Transverse colon (tissue), 4 donors: ENCODE measurements at regions not wholly inside any gene's neighbourhood (a gene's known extent, or its start where the extent isn't known, plus 50 kb on each side); places are given as distances from the start of the nearest gene placed in this dataset.

Experiments
- DNase-seq: peaks from one replicate; pipeline ENCODE4 v3.0.0-alpha.2; 2019
- H3K27ac ChIP-seq, 4 donors: fragments of 200-600 bp; sonication (generic); 2 replicates each; pipeline ENCODE4 v1.5.1; 2016 to 2018; ENCODE audit warnings: inconsistent platforms in 4 of 4
- H3K27me3 ChIP-seq: fragments of 200-600 bp; sonication (generic); 2 replicates; pipeline ENCODE4 v1.5.1; 2017; ENCODE audit warnings: inconsistent platforms
- H3K36me3 ChIP-seq, 4 donors: fragments of 200-600 bp; sonication (generic); 2 replicates each; pipeline ENCODE4 v1.5.1; 2017 to 2019; ENCODE audit warnings: inconsistent platforms in 4 of 4
- H3K4me1 ChIP-seq, 4 donors: fragments of 200-600 bp; sonication (generic); 2 replicates each; pipeline ENCODE4 v1.5.1; 2017 to 2020; ENCODE audit warnings: inconsistent platforms in 4 of 4
- H3K4me3 ChIP-seq, 4 donors: fragments of 200-600 bp; sonication (generic); 1 replicate in 1 of 4; 2 replicates in 3 of 4; pipeline versions ENCODE4 v1.5.1 to v1.6.1; 2017 to 2019; ENCODE audit warnings: inconsistent platforms in 4 of 4
- H3K9me3 ChIP-seq, 2 donors: fragments of 200-600 bp; sonication (generic); 2 replicates each; pipeline ENCODE4 v1.5.1; 2017 to 2019; ENCODE audit warnings: inconsistent platforms in 2 of 2
- EP300 ChIP-seq: sonication (generic); formaldehyde crosslinking; IDR thresholded peaks from one replicate; pipeline ENCODE4 v1.6.1; 2017; ENCODE audit warnings: antibody characterized with exemption, low read depth
- POLR2A ChIP-seq: fragments of 450-650 bp; IDR thresholded peaks from one replicate; pipeline ENCODE4 v1.6.1; 2016; ENCODE audit warnings: antibody characterized with exemption, mild to moderate bottlenecking, moderate library complexity
- POLR2AphosphoS5 ChIP-seq, 3 donors: sonication (generic); formaldehyde crosslinking; IDR thresholded peaks; one replicate each; pipeline ENCODE4 v1.6.1; 2016; ENCODE audit warnings: antibody characterized with exemption in 3 of 3
- WGBS, 2 donors: methylation state at CpG; one replicate each; pipeline ENCODE4 v1.1.5; 2018; ENCODE audit warnings: low coverage in 1 of 2; 5-methylcytosine and 5-hydroxymethylcytosine counted together
- in situ Hi-C, 4 donors: fragments of 200-750 bp; cut with MboI; loops; one replicate each; pipeline versions ENCODE4 v1.15.0 to v1.15.1; 2017; ENCODE audit warnings: low sequenced_read_pairs in 3 of 4, low pct_ligation_motif_present in 1 of 4, low pct_unique_long_range_greater_than_20kb in 1 of 4
- intact Hi-C: fragments of 100-400 bp; cut with DNase I; formaldehyde crosslinking; loops from one replicate; pipeline ENCODE4 v1.15.1; 2023; ENCODE audit warnings: low total_unique reads
- TF ChIP-seq, protein P1 (sequence below), 5 experiments: fragments of 200-600 bp in 3 of 5; fragments of 450-650 bp in 2 of 5; sonication (generic) in 3 of 5; IDR thresholded peaks; 1 replicate in 2 of 5; 2 replicates in 3 of 5; pipeline ENCODE4 v1.5.1; 2016 to 2017; ENCODE audit warnings: antibody characterized with exemption in 5 of 5, inconsistent platforms in 3 of 5, mild to moderate bottlenecking in 2 of 5, moderate library complexity in 1 of 5

DNA sequence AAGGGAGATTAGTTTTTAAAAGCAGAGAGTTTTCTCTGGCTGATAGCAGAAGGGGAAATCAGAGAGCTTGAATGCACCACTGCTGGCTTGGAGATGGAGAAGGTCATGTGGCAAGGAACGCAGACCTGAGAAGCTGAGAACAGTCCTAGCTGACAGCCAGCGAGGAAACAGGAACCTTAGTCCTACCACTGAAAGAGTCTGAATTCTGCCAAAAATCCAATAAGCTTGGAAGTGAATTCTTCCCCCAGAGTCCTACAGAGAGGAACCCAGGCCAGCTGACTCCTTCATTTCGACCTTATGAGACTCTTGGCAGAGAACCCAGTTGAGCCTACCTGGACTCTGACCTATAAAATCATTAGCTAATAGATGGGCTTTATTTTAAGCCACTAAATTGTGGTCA, 371.9 kb upstream of the TNP1 start:
- Histone ChIP-seq H3K9me3 (no peaks in the 10 kb centered on the region), H3K4me1 (no peaks in the 10 kb centered on the region), H3K36me3 (no peaks in the 10 kb centered on the region), H3K27ac (no peak overlapping the region), H3K4me3 (no peak overlapping the region), H3K27me3 (no peaks in the 10 kb centered on the region)
- TF ChIP-seq, protein P1, sequence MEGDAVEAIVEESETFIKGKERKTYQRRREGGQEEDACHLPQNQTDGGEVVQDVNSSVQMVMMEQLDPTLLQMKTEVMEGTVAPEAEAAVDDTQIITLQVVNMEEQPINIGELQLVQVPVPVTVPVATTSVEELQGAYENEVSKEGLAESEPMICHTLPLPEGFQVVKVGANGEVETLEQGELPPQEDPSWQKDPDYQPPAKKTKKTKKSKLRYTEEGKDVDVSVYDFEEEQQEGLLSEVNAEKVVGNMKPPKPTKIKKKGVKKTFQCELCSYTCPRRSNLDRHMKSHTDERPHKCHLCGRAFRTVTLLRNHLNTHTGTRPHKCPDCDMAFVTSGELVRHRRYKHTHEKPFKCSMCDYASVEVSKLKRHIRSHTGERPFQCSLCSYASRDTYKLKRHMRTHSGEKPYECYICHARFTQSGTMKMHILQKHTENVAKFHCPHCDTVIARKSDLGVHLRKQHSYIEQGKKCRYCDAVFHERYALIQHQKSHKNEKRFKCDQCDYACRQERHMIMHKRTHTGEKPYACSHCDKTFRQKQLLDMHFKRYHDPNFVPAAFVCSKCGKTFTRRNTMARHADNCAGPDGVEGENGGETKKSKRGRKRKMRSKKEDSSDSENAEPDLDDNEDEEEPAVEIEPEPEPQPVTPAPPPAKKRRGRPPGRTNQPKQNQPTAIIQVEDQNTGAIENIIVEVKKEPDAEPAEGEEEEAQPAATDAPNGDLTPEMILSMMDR (IDR thresholded peaks at IDR 0.05): no peak
- no peak for TF ChIP-seq POLR2A
- no peak for TF ChIP-seq EP300
- no peak for TF ChIP-seq POLR2AphosphoS5 (IDR thresholded peaks at IDR 0.05)
- in situ Hi-C loops (no loop called here), intact Hi-C loops (no loop called here)
- DNase-seq: no peak
- WGBS, 2 donors: 40 to 56% methylated on average over 1 to 3 of the region's 3 CpGs

DNA sequence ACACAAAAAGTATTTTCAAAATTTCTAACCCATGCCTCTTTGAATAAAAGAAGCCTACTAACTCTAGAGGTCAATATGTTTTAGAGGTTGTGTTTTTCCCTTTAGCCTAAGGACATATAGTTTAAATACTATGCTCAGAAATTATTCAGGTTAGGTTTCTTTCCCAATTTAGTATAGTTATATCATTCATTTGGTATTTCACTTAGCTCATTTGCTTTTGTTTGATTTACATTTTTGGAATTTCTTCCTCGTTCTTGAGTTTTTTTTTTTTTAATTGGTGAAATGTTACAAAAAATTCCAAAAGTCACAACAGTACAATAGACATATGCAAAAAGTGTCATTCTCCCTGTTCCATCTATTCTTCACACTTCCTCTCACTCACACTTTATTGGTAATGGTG, 371.3 kb upstream of the TNP1 start:
- Histone ChIP-seq H3K27me3 (no peaks in the 10 kb centered on the region), H3K27ac (no peak overlapping the region), H3K4me3 (no peak overlapping the region), H3K9me3 (no peaks in the 10 kb centered on the region), H3K4me1 (no peaks in the 10 kb centered on the region), H3K36me3 (no peaks in the 10 kb centered on the region)
- DNase-seq: no peak
- intact Hi-C loops: no loop called here
- in situ Hi-C loops: no loop called here
- WGBS, 2 donors: 37 to 54% methylated on average over 1 of the region's 1 CpG
- TF ChIP-seq, protein P1 (IDR thresholded peaks at IDR 0.05): no peak
- no peak for TF ChIP-seq POLR2A
- no peak for TF ChIP-seq EP300
- no peak for TF ChIP-seq POLR2AphosphoS5 (IDR thresholded peaks at IDR 0.05)

DNA sequence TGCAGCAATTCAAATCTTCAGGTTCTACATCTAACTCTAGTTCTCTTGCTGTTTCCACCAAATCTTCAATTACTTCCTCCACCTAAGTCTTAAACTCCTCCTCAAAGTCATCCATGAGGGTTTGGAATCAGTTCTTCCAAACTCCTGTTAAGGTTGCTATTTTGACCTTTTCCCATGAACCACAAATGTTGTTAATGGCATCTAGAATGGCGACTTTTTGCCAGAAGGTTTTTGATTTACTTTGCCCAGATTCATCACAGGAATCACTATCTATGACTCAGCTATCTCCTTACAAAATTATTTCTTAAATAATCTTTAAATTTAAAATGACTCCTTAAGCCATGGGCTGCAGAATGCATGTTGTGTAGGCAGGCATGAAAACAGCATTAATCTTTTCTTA, 368.9 kb upstream of the TNP1 start:
- Histone ChIP-seq H3K36me3 (no peaks in the 10 kb centered on the region), H3K9me3 (no peaks in the 10 kb centered on the region), H3K4me1 (no peaks in the 10 kb centered on the region), H3K4me3 (no peak overlapping the region), H3K27ac (no peak overlapping the region), H3K27me3 (no peaks in the 10 kb centered on the region)
- 73 to 91% methylated on average over 1 of the region's 1 CpG for WGBS, 2 donors
- intact Hi-C loops (no loop called here), in situ Hi-C loops (no loop called here)
- TF ChIP-seq, protein P1 (IDR thresholded peaks at IDR 0.05): no peak
- TF ChIP-seq POLR2AphosphoS5 (IDR thresholded peaks at IDR 0.05): no peak
- no peak for TF ChIP-seq EP300
- TF ChIP-seq POLR2A: no peak
- no peak for DNase-seq

DNA sequence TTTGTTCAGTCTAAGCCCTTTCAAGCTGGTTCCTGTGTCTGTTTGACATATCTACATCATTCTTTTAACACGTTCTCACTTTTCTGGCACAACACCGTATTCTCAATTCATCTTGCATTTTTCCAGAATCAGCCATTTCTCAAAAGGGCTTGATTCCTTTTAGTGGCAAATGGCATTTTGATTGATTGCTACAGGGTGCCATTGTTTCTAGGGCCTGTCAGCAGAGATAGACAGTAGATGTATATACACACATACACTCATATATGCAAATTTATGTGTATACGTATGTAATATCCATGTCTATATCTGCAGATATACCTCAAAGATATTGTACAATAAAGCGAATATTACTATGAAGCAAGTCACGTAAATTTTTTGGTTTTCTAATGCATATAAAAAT, 367.9 kb upstream of the TNP1 start:
- DNase-seq: no peak
- Histone ChIP-seq H3K9me3 (no peaks in the 10 kb centered on the region), H3K4me3 (no peak overlapping the region), H3K36me3 (no peaks in the 10 kb centered on the region), H3K27ac (no peak overlapping the region), H3K4me1 (peaks cover 0 to 4% (median 0%) of the 10 kb centered on the region in 4 donors), H3K27me3 (no peaks in the 10 kb centered on the region)
- WGBS, 2 donors: 87 to 91% methylated on average over 5 of the region's 5 CpGs
- intact Hi-C loops: no loop called here
- no peak for TF ChIP-seq POLR2AphosphoS5 (IDR thresholded peaks at IDR 0.05)
- TF ChIP-seq POLR2A: no peak
- no peak for TF ChIP-seq EP300
- TF ChIP-seq, protein P1 (IDR thresholded peaks at IDR 0.05): no peak
- in situ Hi-C loops: no loop called here
